Occipital lobe (tissue), 1 donor: ENCODE measurements at regions not wholly inside any gene's neighbourhood (a gene's known extent, or its start where the extent isn't known, plus 50 kb on each side); places are given as distances from the start of the nearest gene placed in this dataset.

Source experiments
- DNase-seq: peaks from one replicate; lab custom pipeline; 2025; lab: John Stamatoyannopoulos, UW

GRCh38 chrX:79300856-79301255 lies 66.3 kb downstream of the ITM2A start:
- DNase-seq, result no peak

- no peak for DNase-seq
These were observed 76.5 kb downstream of the ITM2A start for GRCh38 chrX:79290596-79290995.

- DNase-seq, result no peak
These were observed 78.4 kb downstream of the ITM2A start for GRCh38 chrX:79288733-79289132.

GRCh38 chrX:79287724-79288123 lies 79.4 kb downstream of the ITM2A start:
- no peak for DNase-seq

- no peak for DNase-seq
These were observed 85.4 kb downstream of the ITM2A start for GRCh38 chrX:79281775-79282174.

GRCh38 chrX:79270401-79270800 lies 96.7 kb downstream of the ITM2A start:
- no peak for DNase-seq

- DNase-seq, result no peak
These were observed 98.3 kb downstream of the ITM2A start for GRCh38 chrX:79268788-79269187.

- no peak for DNase-seq
These were observed 100.4 kb downstream of the ITM2A start for GRCh38 chrX:79266702-79267101.

GRCh38 chrX:79263550-79263949 lies 103.6 kb downstream of the ITM2A start:
- DNase-seq, result no peak

- DNase-seq, result peak; percentile 0
These were observed 108.0 kb downstream of the ITM2A start for GRCh38 chrX:79259073-79259689.

- DNase-seq, result no peak
These were observed 99.2 kb downstream of the GPR174 start for GRCh38 chrX:79243691-79244090.

GRCh38 chrX:79235899-79236298 lies 91.4 kb downstream of the GPR174 start:
- no peak for DNase-seq

- DNase-seq, result no peak
These were observed 87.2 kb downstream of the GPR174 start for GRCh38 chrX:79231662-79232061.
